ENCODE measurements at regions not wholly inside any gene's neighbourhood (a gene's known extent, or its start where the extent isn't known, plus 50 kb on each side); places are given as distances from the start of the nearest gene placed in this dataset.
"Not testable (repeated sequence)": the region's sequence is repeated elsewhere in the genome, so short reads cannot be mapped to it uniquely, and the experiment has no call there.

DNA sequence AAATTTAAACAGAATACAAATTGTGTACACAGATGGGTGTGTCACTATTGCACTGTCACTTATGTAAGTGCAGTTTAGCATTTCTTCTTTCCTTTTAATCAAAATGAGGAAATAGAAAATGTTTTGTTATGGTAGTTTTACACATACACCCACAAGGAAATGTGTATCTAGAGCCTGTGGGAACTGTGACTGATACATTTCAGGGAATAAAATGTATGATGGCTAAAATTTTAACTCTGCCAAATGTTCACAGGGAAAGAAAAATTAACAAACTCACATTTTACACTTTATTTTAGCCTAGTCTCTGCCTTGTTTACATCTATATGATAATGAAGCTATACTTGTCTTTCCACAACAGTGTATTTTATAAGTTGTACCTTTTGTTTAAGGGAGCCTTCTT, 66.4 kb upstream of the NBPF19 start:
- TF ChIP-seq PATZ1 (CRISPR knock-in tag; IDR thresholded peaks at IDR 0.05; ENCODE audit: borderline replicate concordance); ZNF8 (CRISPR knock-in tag; IDR thresholded peaks at IDR 0.05); CSDC2 (CRISPR knock-in tag; IDR thresholded peaks at IDR 0.05); GLIS3 (CRISPR knock-in tag; IDR thresholded peaks at IDR 0.05); ESRRG (CRISPR knock-in tag; IDR thresholded peaks at IDR 0.05): not testable (repeated sequence)

Data from SK-N-SH treated with all-trans-retinoic acid at 6 μM for 48 hours (cell line).